GM23248 (cell line): ENCODE measurements at regions not wholly inside any gene's neighbourhood (a gene's known extent, or its start where the extent isn't known, plus 50 kb on each side); places are given as distances from the start of the nearest gene placed in this dataset.

ENCODE experiments used
- DNase-seq: peaks from one replicate; pipeline ENCODE4 v3.0.0-alpha.2; 2015
- H2AFZ ChIP-seq: fragments of 200-600 bp; sonication (generic); 2 replicates; pipeline ENCODE4 v1.6.1; 2016; ENCODE audit warnings: antibody characterized with exemption
- H3F3A ChIP-seq: fragments of 200-600 bp; sonication (generic); 2 replicates; pipeline ENCODE4 v1.6.1; 2016; ENCODE audit warnings: mild to moderate bottlenecking, antibody characterized with exemption, mixed run types; ENCODE audit not compliant: insufficient read depth
- H3K27ac ChIP-seq: fragments of 200-600 bp; sonication (generic); 2 replicates; pipeline ENCODE4 v1.5.1; 2016; ENCODE audit warnings: mild to moderate bottlenecking
- H3K27me3 ChIP-seq: fragments of 200-600 bp; sonication (generic); replicated peaks from 2 replicates; pipeline ENCODE4 v1.6.1; 2016; ENCODE audit warnings: mild to moderate bottlenecking; ENCODE audit not compliant: insufficient read depth
- H3K36me3 ChIP-seq: fragments of 200-600 bp; sonication (generic); 2 replicates; pipeline ENCODE4 v1.6.1; 2016; ENCODE audit warnings: low read depth, mild to moderate bottlenecking
- H3K4me1 ChIP-seq: fragments of 200-600 bp; sonication (generic); 2 replicates; pipeline ENCODE4 v1.6.1; 2016; ENCODE audit warnings: mild to moderate bottlenecking; ENCODE audit not compliant: insufficient read depth
- H3K4me2 ChIP-seq: fragments of 200-600 bp; sonication (generic); one replicate; pipeline ENCODE4 v1.6.1; 2016; ENCODE audit warnings: mild to moderate bottlenecking; ENCODE audit not compliant: unreplicated experiment
- H3K4me3 ChIP-seq: fragments of 200-600 bp; sonication (generic); 2 replicates; pipeline ENCODE4 v1.5.1; 2016; ENCODE audit warnings: mild to moderate bottlenecking
- H3K79me2 ChIP-seq: fragments of 200-600 bp; sonication (generic); 2 replicates; pipeline ENCODE4 v1.6.1; 2016; ENCODE audit warnings: mild to moderate bottlenecking; ENCODE audit not compliant: insufficient read depth
- H3K9ac ChIP-seq: fragments of 200-600 bp; sonication (generic); 2 replicates; pipeline ENCODE4 v1.6.1; 2016; ENCODE audit warnings: mild to moderate bottlenecking
- H3K9me2 ChIP-seq: fragments of 200-600 bp; sonication (generic); 2 replicates; pipeline ENCODE4 v1.6.1; 2016; ENCODE audit warnings: mixed run types, mild to moderate bottlenecking, moderate library complexity; ENCODE audit not compliant: insufficient read depth
- H3K9me3 ChIP-seq: fragments of 200-600 bp; sonication (generic); one replicate; pipeline ENCODE4 v1.6.1; 2017; ENCODE audit warnings: low read depth
- H4K20me1 ChIP-seq: fragments of 200-600 bp; sonication (generic); 2 replicates; pipeline ENCODE4 v1.6.0; 2016; ENCODE audit not compliant: insufficient read depth
- EZH2 ChIP-seq: fragments of 200-600 bp; sonication (generic); IDR thresholded peaks from 2 replicates; pipeline ENCODE4 v1.6.1; 2018; ENCODE audit warnings: antibody characterized with exemption, mild to moderate bottlenecking; ENCODE audit not compliant: insufficient read depth, poor library complexity, severe bottlenecking
- EZH2phosphoT487 ChIP-seq: fragments of 200-600 bp; sonication (generic); IDR thresholded peaks from 2 replicates; pipeline ENCODE4 v1.6.1; 2018; ENCODE audit warnings: antibody characterized with exemption, moderate library complexity, mild to moderate bottlenecking, low read depth; ENCODE audit not compliant: insufficient read depth
- WGBS, 2 experiments: methylation state at CpG; one replicate each; pipeline ENCODE4 v1.1.6; 2015 to 2017; ENCODE audit warnings: low lambda C conversion rate in 2 of 2, low coverage in 1 of 2; ENCODE audit errors: missing lambda C conversion rate in 2 of 2; 5-methylcytosine and 5-hydroxymethylcytosine counted together
- in situ Hi-C: fragments of 300-500 bp; cut with MboI; formaldehyde crosslinking; loops from 2 replicates; pipeline ENCODE4 v1.15.0; 2020

GRCh38 chrX:123087326-123087725, 96.8 kb upstream of the GRIA3 start:
- Histone ChIP-seq H4K20me1 (no peaks in the 10 kb centered on the region), H3K27me3 (no peaks in the 10 kb centered on the region), H3K4me3 (no peak overlapping the region), H3K9me2 (no peaks in the 10 kb centered on the region), H3K36me3 (no peaks in the 10 kb centered on the region), H3K9ac (no peak overlapping the region), H3K4me1 (peaks cover 40% of the 10 kb centered on the region), H3K79me2 (no peaks in the 10 kb centered on the region), H3K4me2 (no peak overlapping the region), H3K27ac (peak overlapping the region; percentile 56; the same call in 1 of the 2 replicates), H3K9me3 (no peaks in the 10 kb centered on the region), H2AFZ (no peak overlapping the region), H3F3A (peaks cover 38% of the 10 kb centered on the region; the same call in 1 of the 2 replicates)
- TF ChIP-seq EZH2, result no peak
- TF ChIP-seq EZH2phosphoT487, result no peak
- in situ Hi-C loops, result no loop called here
- DNase-seq, result peak; percentile 73

GRCh38 chrX:123088331-123088730, 95.7 kb upstream of the GRIA3 start:
- Histone ChIP-seq H3K9ac (no peak overlapping the region), H3K36me3 (no peaks in the 10 kb centered on the region), H3K79me2 (no peaks in the 10 kb centered on the region), H3K4me1 (peaks cover 36% of the 10 kb centered on the region), H3K9me3 (no peaks in the 10 kb centered on the region), H3K9me2 (no peaks in the 10 kb centered on the region), H3K27ac (peak overlapping the region; percentile 56), H3F3A (peaks cover 37% of the 10 kb centered on the region; the same call in 1 of the 2 replicates), H4K20me1 (no peaks in the 10 kb centered on the region), H2AFZ (no peak overlapping the region), H3K4me3 (no peak overlapping the region), H3K4me2 (no peak overlapping the region), H3K27me3 (no peaks in the 10 kb centered on the region)
- DNase-seq, result peak; percentile 60
- in situ Hi-C loops, result no loop called here
- TF ChIP-seq EZH2, result no peak
- no peak for TF ChIP-seq EZH2phosphoT487
- WGBS, 2 experiments, result 67 to 69% methylated on average over 2 of the region's 2 CpGs

- Histone ChIP-seq H3K4me1 (peaks cover 31% of the 10 kb centered on the region), H3F3A (peaks cover 36% of the 10 kb centered on the region; the same call in 1 of the 2 replicates), H4K20me1 (no peaks in the 10 kb centered on the region), H3K27ac (no peak overlapping the region), H3K4me3 (no peak overlapping the region), H3K27me3 (no peaks in the 10 kb centered on the region), H3K9me3 (no peaks in the 10 kb centered on the region), H2AFZ (no peak overlapping the region), H3K9me2 (no peaks in the 10 kb centered on the region), H3K36me3 (no peaks in the 10 kb centered on the region), H3K9ac (no peak overlapping the region), H3K79me2 (no peaks in the 10 kb centered on the region), H3K4me2 (no peak overlapping the region)
- no peak for DNase-seq
- 98 to 100% methylated on average over 3 of the region's 3 CpGs for WGBS, 2 experiments
- in situ Hi-C loops, result no loop called here
- TF ChIP-seq EZH2 (no peak), EZH2phosphoT487 (no peak)
Observed at GRCh38 chrX:123088930-123089329, 95.1 kb upstream of the GRIA3 start.

GRCh38 chrX:123093792-123094191, 90.3 kb upstream of the GRIA3 start:
- Histone ChIP-seq H3K9me3 (no peaks in the 10 kb centered on the region), H2AFZ (no peak overlapping the region), H3K9ac (no peak overlapping the region), H3K27ac (no peak overlapping the region), H3K4me3 (no peak overlapping the region), H3K27me3 (no peaks in the 10 kb centered on the region), H3K79me2 (no peaks in the 10 kb centered on the region), H3K36me3 (no peaks in the 10 kb centered on the region), H3F3A (no peaks in the 10 kb centered on the region), H3K4me1 (no peaks in the 10 kb centered on the region), H3K9me2 (no peaks in the 10 kb centered on the region), H3K4me2 (no peak overlapping the region), H4K20me1 (no peaks in the 10 kb centered on the region)
- no peak for DNase-seq
- in situ Hi-C loops, result no loop called here
- WGBS, 2 experiments, result 96 to 98% methylated on average over 2 of the region's 2 CpGs
- no peak for TF ChIP-seq EZH2phosphoT487
- TF ChIP-seq EZH2, result no peak
